Hypothalamus (tissue), 51 donors: ENCODE measurements at regions not wholly inside any gene's neighbourhood (a gene's known extent, or its start where the extent isn't known, plus 50 kb on each side); places are given as distances from the start of the nearest gene placed in this dataset.

ENCODE experiments used
- DNase-seq, 51 donors: peaks; one replicate each; lab custom pipeline; 2025; lab: John Stamatoyannopoulos, UW

- DNase-seq: no peak
Measured at GRCh38 chr1:91152331-91152730, 130.5 kb upstream of the ZNF644 start.

GRCh38 chr1:91151702-91152101 is 129.9 kb upstream of the ZNF644 start:
- no peak for DNase-seq

- peak in 1 of 51 donors; percentile 5 for DNase-seq
Measured at GRCh38 chr1:91148641-91149069, 126.8 kb upstream of the ZNF644 start.

- no peak for DNase-seq
Measured at GRCh38 chr1:91141858-91142257, 120.0 kb upstream of the ZNF644 start.

DNA sequence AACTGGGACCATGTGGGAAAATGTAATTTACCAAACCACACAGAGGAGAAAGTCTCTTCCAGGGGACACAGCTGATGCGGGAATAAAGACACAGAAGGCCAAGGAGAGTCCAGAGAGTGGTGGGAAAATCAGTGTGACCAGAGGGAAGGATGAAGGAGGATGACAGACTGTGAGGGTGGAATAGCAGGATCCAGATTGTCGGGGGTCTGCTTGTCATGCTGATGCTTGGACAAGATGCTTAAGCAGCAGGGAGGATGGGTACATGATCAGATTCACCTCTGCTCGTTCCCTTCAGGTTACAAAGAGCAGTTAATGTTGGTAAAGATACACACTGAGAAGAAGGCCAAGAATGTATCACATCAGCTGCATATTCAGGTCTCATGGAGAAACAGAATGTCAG is 117.1 kb upstream of the ZNF644 start:
- DNase-seq: no peak

DNA sequence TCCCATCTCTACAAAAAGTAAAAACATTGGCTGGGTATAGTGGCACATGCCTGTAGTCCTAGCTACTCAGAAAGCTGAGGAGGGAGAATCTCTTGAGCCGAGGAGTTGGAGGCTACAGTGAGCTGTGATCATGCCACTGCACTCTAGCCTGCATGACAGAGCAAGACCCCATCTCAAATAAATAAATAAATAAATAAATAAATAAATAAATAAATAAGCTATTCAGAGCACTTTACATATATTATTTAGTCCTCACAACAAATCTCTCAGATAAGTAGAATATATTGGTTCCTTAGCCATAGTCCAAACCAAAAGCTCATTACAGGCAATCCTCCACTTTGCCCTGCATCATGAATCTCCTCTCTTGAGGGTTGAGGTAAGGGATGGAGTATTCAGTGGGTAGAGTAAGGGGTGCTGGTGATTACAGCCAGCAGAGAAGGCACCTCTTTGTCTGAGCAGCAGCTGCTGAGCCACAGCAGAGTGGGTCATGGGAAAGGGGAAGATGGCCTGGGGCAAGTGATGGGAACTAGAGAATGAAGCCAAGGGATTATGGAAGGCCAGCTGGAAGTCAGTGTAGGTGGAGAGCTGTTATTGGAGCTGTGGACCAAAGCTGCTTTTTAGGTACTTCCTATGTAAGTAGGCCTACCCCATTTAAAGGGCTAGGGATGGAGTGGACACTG is 115.5 kb upstream of the ZNF644 start:
- DNase-seq: no peak

DNA sequence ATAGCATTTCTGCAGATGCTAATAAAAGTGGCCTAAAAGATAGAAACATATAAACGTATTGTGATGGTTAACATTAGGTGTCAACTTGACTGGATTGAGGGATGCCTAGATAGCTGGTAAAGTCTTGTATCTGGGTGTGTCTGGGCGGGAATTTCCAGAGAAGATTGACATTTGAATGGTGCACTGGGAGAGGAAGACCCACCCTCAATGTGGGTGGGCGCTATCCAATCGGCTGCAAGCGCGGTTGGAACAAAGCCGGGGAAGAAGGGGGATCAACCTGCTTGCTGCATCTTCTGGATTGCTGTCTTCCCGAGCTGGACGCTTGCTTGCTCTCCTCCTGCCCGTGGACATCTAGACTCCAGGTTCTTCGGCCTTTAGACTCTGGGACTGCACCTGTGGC is 114.0 kb upstream of the ZNF644 start:
- no peak for DNase-seq

GRCh38 chr1:91133248-91133647 is 111.4 kb upstream of the ZNF644 start:
- DNase-seq: no peak

DNA sequence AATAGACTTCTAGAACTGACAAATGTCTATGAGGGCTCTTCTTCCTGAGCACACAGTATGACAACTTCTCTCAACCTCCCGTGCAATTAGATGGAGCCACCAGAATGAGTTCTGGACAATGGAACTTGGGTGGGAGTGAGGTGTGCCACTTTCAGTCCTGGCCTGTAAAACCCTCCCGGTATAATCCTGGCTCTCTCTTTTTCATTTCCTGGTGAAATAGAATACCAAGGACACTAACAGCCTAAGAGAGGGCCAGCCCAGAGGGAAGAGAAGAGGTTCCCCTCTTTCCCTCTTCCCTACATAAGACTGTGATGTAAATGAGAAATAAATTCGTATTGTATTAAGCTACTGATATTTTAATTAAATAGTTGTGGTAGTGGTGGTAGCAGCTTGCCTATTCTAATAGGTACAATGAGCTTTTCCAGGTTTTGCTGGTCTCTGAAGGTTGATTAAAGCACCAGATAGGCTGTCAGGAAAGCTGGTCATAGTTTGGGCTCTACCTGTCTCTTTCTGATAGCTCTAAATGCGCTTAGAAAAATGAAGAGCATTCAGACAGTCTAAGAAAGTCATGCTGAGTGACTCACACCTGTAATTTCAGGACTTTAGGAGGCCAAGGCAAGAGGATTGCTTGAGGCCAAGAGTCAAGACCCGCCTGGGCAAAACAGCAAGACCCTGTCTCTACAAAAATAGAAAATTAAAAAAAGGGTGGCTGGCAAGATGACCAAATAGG is 108.6 kb upstream of the ZNF644 start:
- no peak for DNase-seq

DNA sequence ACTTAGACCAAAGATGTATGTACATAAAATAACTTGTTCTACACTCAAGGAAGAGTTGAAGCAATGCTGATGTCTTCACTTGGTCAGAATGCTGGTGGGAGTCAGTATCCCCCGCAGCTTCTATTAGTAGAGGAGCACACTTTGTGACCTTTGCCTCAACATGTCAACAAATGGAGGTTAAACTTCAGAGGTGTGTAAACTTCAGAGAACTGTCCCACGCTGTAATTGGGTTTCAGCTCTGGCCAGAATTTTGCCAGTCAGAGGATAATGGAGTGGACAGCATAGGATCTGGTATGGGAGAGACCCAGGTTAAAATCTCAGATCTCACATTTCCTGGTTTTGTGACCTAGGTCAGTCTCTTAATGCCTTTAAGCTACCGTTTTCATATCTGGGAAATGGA is 107.6 kb upstream of the ZNF644 start:
- no peak for DNase-seq

DNA sequence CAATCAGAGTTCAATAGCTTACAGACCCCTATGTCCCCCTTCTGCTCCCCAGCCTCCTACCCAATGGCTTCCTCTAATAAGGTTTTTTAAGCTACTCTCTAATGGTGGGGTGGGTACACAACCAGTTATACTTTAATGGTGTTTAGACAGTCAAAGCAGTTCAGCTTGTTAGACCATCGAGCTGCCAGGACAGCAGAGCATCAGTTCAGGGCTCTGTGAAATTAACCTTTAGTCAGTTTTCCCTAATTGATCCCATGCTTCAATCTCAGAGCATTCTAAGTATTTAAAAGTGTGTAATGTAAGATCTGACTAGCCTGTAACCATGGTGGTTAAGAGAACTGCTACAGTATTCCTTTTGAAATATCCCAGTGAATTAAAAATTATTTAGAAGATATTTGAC is 107.2 kb upstream of the ZNF644 start:
- DNase-seq: no peak

DNA sequence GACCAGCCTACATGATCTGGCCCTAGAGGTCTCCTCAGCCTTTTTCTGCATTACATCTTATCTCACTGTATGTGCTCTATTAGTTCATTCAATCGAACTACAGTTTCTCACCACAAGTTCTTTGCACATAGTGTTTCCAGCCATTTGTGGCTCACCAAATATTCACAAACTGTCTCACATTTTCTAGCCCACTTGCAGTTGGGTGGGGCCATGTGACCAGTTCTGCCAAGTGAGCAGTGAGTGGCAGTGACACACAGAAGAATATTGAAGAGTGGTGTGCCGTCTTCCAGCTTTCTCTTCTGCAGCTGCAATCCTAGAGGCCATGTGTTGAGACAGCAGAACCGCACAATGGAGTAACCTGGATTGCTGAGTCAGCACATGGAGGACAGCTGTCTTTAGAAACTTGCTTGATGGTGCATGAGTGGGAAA is 103.2 kb upstream of the ZNF644 start:
- DNase-seq: no peak

GRCh38 chr1:91124290-91124985 is 102.6 kb upstream of the ZNF644 start:
- DNase-seq: peak in 1 of 51 donors; percentile 29

GRCh38 chr1:91123773-91124172 is 101.9 kb upstream of the ZNF644 start:
- DNase-seq: no peak

DNA sequence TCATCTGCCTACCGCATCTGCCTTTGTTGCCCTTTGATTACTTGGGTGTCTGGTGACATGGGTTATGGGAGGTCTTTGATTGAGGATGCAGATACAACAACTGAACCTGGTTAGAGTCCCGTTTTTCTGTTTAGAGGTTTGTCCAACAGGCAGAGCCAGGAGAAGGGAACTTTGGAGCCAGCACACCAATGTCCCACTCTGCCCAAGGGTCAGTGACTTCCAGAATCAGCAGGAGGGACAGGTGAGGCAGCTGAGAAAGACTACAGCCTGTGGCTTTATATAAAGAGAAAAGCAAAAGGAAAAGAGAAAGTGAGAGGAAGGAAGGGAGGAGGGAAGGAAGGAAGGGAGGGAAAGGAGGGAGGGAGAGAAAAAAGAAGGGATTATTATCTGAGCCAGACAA is 101.5 kb upstream of the ZNF644 start:
- DNase-seq: no peak

DNA sequence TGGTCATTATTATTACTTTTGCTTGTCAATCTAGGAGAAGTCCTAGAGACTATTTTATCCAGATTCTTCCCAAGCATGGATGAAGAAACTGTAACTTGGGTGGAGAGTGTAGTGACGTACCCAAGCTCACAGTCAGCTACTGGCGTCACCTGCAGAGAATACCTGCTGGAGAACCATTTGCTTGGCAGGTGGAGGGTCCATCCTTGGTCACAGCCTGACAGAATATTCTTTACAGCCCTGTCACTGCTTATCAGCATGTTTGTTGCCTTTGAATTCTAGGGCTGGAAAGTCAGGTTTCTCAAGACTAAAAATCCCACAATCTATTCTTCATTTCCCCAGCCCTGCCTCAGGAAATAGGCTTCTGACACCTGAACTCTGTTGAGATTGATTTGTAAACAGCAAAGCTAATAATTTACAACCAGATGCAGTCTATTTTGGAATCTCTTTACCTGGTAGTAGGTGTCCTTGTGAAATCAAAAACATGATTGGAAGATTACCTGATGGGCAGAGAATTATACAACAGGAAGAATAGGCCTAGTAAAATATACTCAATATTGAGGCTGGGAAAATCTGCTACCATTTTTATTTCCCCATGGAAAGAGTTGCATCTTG is 100.4 kb upstream of the ZNF644 start:
- no peak for DNase-seq

- no peak for DNase-seq
Measured at GRCh38 chr1:91121366-91121765, 99.5 kb upstream of the ZNF644 start.

DNA sequence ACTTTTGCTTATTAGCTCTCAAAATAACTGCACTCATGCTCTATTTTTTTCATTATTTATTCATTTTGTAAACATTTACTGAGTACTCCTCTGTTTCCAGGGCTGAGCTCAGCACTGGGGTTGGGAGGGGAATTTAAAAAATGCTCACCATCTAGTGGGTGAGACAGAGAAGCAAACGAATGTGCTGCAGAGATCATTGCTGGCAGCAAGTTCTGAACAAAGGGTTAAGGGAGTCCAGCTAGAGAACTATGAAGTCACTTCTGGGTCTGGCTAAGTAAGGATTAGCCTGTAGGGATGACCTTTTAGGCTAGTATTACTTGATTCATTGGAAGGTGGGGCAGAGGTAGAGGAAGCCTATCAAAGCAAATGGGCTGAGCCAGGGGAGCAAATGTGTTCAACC is 99.1 kb upstream of the ZNF644 start:
- no peak for DNase-seq

DNA sequence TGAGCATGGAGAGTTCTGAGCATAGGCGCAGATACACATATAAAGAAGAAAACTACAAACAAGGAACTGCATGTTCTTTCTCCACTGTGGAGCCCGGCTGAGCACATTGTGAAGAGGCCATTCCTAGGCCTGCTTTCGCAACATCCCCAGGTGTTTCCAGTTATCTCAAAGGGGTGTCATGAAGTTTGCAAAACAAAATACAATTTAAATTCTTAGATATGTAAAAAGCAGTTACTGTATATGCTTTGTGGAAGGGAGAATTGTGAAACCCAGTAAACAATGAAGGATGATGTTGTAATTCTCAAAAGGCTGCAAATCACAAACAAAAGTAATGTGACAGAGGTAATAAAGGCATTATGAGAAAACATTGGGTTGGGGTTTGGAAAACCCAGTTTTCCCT is 98.6 kb upstream of the ZNF644 start:
- DNase-seq: no peak

DNA sequence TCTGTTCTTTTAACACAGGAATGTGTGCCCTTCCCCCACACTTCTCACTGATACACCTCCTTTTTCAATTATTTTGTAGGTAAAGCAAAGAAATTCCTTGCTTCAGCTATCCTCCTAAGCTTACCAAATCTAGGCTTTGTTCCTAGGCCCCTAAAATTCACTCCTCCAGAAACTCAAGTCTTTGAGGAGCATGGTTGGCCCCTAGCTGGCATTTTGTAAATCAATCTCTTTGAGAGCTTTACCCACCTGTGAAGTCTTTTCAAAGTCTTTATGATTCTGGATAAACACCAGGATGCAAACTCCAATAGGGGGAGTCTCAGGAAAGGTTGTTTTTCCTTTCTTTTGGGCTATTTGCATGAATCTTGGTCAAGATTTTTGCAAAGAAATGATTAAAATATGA is 82.9 kb upstream of the ZNF644 start:
- no peak for DNase-seq

- no peak for DNase-seq
Measured at GRCh38 chr1:91101328-91101727, 79.5 kb upstream of the ZNF644 start.
